Activated naive CD4-positive, alpha-beta T cell treated with anti-CD3 and anti-CD28 coated beads, Interleukin-2, amount 50 U/mL, for 24 hours (primary cell): ENCODE measurements at regions not wholly inside any gene's neighbourhood (a gene's known extent, or its start where the extent isn't known, plus 50 kb on each side); places are given as distances from the start of the nearest gene placed in this dataset.
"Not testable (repeated sequence)": the region's sequence is repeated elsewhere in the genome, so short reads cannot be mapped to it uniquely, and the experiment has no call there.

Source experiments
- H3K27ac Mint-ChIP-seq: one replicate; pipeline ENCODE4 v1.8.0; 2021; ENCODE audit warnings: mild to moderate bottlenecking, mixed read lengths
- H3K27me3 Mint-ChIP-seq: one replicate; pipeline ENCODE4 v1.8.0; 2021; ENCODE audit warnings: mixed read lengths
- H3K36me3 Mint-ChIP-seq: one replicate; pipeline ENCODE4 v1.8.0; 2021; ENCODE audit warnings: mixed read lengths
- H3K4me1 Mint-ChIP-seq: one replicate; pipeline ENCODE4 v1.8.0; 2021; ENCODE audit warnings: mixed read lengths
- H3K4me3 Mint-ChIP-seq: one replicate; pipeline ENCODE4 v1.8.0; 2021; ENCODE audit warnings: mild to moderate bottlenecking, mixed read lengths
- H3K9me3 Mint-ChIP-seq: one replicate; pipeline ENCODE4 v1.8.0; 2021; ENCODE audit warnings: mixed read lengths

- not testable (repeated sequence) for H3K4me1 Mint-ChIP-seq, H3K4me3 Mint-ChIP-seq, H3K27me3 Mint-ChIP-seq, H3K27ac Mint-ChIP-seq, H3K36me3 Mint-ChIP-seq
- peaks cover 16% of the 10 kb centered on the region for H3K9me3 Mint-ChIP-seq
Observed at GRCh38 chr12:46058697-46059096, 68.3 kb upstream of the SCAF11 start.

GRCh38 chr12:46050805-46051204, 60.4 kb upstream of the SCAF11 start:
- Mint-ChIP-seq H3K4me1 (no peaks in the 10 kb centered on the region), H3K4me3 (no peak overlapping the region), H3K27ac (no peak overlapping the region), H3K36me3 (peaks cover 18% of the 10 kb centered on the region), H3K27me3 (peaks cover 7% of the 10 kb centered on the region), H3K9me3 (peaks cover 32% of the 10 kb centered on the region)

- no peak overlapping the region for H3K4me3 Mint-ChIP-seq
- H3K27me3 Mint-ChIP-seq, result peaks cover 7% of the 10 kb centered on the region
- H3K27ac Mint-ChIP-seq, result no peak overlapping the region
- H3K9me3 Mint-ChIP-seq, result peaks cover 36% of the 10 kb centered on the region
- no peaks in the 10 kb centered on the region for H3K4me1 Mint-ChIP-seq
- H3K36me3 Mint-ChIP-seq, result peaks cover 20% of the 10 kb centered on the region
Observed at GRCh38 chr12:46049665-46050064, 59.3 kb upstream of the SCAF11 start.

GRCh38 chr12:46046436-46046835, 56.1 kb upstream of the SCAF11 start:
- Mint-ChIP-seq H3K4me3 (no peak overlapping the region), H3K27me3 (peaks cover 3% of the 10 kb centered on the region), H3K9me3 (peaks cover 26% of the 10 kb centered on the region), H3K27ac (no peak overlapping the region), H3K4me1 (no peaks in the 10 kb centered on the region), H3K36me3 (peaks cover 16% of the 10 kb centered on the region)

- peaks cover 1% of the 10 kb centered on the region for H3K27me3 Mint-ChIP-seq
- H3K4me3 Mint-ChIP-seq, result no peak overlapping the region
Observed at GRCh38 chr12:46043972-46044520, 53.7 kb upstream of the SCAF11 start.

More at GRCh38 chr12:46043972-46044520, 53.7 kb upstream of the SCAF11 start:
- H3K27ac Mint-ChIP-seq, result no peak overlapping the region
- peaks cover 9% of the 10 kb centered on the region for H3K36me3 Mint-ChIP-seq
- H3K4me1 Mint-ChIP-seq, result no peaks in the 10 kb centered on the region
- H3K9me3 Mint-ChIP-seq, result peaks cover 13% of the 10 kb centered on the region
